ENCODE measurements at regions not wholly inside any gene's neighbourhood (a gene's known extent, or its start where the extent isn't known, plus 50 kb on each side); places are given as distances from the start of the nearest gene placed in this dataset.

DNA sequence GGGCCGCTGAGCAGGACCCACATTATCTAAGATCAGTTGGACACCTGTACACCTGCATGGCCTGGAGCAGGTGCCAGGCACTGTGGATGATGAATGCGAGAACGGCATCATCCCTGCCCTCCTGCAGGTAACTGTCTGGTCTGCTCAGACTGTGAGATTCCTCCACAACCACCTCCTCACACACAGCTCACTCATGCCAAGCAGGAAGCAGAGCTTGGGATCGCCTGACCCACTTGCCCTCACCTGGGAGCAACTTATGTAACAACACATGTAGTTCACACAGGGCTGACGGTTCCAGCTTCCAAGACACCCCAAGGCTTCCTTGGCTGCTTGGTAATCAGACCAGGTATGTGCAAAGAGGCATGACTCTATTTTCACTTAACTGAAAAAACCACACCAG, 359.2 kb downstream of the PREX1 start:
- DNase-seq (ENCODE audit: extremely low read depth, low read depth) = no peak

- DNase-seq (ENCODE audit: extremely low read depth, low read depth) = no peak
Measured at GRCh38 chr20:48467622-48468021, 360.2 kb downstream of the PREX1 start.

GRCh38 chr20:48465271-48465670, 362.5 kb downstream of the PREX1 start:
- no peak for DNase-seq (ENCODE audit: extremely low read depth, low read depth)

DNA sequence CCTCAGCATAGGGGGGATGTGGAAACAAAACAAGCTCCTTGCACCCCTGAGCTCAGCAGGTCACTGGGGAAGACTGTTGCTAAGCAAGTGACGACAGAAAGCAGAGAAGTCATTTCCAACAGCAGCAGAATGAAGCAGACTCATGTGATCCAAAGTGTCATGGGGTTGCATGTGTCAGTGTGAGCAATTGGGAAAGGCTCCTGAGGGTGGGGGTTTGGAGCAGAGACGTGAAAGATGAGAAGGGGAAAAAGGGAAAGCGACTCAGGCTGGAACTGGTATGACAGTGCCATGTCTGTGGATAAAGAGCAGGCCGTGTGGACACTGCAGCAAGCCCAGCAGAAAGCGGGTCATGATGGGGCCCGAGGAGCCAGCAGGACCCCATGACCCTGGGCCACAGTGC, 363.9 kb downstream of the PREX1 start:
- no peak for DNase-seq (ENCODE audit: extremely low read depth, low read depth)

DNA sequence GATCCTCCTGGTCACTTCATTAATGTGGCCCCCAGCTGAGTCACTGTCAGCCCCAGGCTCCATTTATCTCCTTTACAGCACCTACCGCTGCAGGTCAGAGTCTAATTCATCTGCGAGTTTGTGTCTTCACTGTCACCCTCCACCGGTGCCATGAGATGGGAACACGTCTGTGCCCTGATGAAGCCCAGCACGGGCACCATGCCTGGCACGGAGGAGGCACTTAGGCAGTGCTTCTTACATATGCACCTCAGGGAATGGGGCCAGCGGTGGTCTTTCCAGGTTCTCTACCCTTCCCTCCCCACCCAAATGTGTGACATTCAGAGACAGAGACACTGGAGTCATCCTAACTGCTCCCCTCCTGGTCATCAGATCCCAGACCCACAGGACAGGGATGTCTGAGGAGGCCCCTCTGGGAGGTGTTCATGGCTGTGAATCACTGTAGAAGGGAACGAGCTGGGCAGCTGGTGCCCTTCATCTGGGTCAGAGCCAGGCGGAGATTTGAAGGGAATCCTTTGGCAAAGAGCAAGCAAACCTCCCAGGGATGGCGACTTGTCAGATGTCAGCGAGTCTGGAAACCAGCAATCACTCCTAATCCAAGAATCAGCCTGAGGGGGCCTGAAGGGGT, 364.6 kb downstream of the PREX1 start:
- no peak for DNase-seq (ENCODE audit: extremely low read depth, low read depth)

DNA sequence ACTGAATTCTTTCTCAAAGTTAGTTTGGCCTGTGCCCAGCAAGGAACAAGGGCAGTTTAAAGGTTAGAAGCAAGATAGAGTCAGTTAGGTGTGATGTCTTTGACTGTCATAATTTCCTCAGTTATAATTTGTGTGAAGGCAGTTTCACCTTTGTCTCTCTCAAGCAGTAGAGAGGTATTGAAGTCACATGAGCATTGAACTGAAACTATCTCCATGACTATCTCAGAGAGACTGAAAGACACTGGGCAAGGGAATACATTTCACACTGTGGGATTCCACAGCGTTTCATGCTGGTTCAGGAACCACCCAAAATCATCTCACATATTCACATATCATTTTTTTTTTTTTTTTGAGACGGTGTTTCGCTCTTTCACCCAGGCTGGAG, 366.1 kb downstream of the PREX1 start:
- no peak for DNase-seq (ENCODE audit: extremely low read depth, low read depth)

DNA sequence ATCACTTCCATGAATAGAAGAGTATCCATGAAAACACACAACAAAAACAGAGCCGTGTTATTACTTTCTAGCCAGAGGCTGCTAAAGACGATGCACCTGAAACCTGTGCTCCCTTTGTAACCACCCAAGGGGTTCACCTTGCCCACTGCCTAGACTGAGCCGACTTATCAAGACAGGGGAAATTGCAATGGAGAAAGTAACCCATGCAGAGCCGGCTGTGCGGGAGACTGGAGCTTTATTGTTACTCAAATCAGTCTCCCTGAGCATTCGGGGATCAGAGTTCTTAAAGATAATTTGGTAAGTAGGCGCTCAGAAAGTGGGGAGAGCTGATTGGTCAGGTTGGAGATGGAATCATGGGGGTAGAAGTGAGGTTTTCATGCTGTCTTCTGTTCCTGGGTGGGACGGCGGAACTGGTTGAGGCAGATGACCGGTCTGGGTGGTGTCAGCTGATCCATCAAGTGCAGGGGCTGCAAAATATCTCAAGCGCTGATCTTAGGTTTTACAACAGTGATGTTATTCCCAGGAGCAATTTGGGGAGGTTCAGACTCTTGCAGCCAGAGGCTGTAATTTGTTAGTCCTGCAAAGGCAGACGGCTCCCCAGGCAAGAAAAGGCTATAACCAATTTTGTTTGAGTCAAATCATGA, 366.6 kb downstream of the PREX1 start:
- no peak for DNase-seq (ENCODE audit: extremely low read depth, low read depth)

GRCh38 chr20:48460681-48461080, 367.1 kb downstream of the PREX1 start:
- no peak for DNase-seq (ENCODE audit: extremely low read depth, low read depth)

- no peak for DNase-seq (ENCODE audit: extremely low read depth, low read depth)
Measured at GRCh38 chr20:48459722-48460395, 367.9 kb downstream of the PREX1 start.

DNA sequence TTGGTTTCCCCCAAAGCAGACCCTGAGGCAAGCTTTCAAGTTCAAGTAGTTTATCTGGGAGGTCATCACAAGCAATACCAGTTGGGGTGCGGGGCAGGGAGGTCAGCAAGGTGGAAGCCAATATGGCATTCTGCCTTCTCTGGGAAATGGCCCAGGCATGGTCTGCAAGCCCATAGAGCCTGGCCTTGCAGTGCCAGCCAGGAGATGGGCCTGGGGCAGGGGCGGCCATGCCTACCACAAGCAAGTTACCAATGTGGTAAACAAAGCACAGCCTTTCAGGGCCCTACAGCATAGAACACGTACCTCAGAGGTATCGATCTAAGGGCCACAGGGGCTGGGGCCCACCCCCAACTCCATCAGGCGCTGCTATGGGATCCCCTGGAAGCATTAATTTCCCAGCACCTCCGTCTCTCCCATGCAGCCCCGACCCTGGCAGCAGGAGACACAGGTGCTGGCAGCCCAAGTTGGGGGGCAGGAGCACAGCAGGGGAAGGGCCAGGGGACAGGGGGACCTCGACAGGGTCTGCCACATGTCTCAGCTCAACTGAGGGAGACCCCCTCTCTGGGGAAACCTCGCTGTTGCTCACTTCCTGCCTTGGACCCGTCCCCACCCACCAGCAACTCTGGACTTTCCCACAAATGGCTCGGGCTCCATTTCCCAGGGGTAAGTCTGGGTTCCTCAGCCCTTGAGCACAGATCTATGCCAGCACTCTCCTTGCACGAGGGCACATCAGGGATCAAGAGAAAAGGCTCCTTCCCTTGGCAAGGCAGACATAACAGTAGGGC, 369.0 kb downstream of the PREX1 start:
- no peak for DNase-seq (ENCODE audit: extremely low read depth, low read depth)

DNA sequence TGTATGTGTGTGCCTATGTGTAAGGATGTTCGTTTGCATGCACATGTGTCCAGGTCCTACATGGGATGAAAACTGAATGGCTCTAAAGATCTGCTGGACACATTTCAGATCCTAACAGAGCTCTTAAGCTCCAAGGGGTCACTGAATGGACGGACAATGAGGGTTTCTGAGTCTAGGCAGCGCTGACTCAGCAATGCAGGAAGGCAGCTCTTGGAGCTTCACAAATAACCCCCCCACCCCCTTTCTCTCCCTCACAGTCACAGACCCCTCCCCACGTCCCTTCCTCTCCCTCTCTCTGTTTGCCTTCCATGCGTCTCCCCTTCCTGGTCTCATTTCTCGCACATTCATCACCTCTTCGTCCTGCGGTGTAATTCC, 369.8 kb downstream of the PREX1 start:
- DNase-seq (ENCODE audit: extremely low read depth, low read depth) = no peak

DNA sequence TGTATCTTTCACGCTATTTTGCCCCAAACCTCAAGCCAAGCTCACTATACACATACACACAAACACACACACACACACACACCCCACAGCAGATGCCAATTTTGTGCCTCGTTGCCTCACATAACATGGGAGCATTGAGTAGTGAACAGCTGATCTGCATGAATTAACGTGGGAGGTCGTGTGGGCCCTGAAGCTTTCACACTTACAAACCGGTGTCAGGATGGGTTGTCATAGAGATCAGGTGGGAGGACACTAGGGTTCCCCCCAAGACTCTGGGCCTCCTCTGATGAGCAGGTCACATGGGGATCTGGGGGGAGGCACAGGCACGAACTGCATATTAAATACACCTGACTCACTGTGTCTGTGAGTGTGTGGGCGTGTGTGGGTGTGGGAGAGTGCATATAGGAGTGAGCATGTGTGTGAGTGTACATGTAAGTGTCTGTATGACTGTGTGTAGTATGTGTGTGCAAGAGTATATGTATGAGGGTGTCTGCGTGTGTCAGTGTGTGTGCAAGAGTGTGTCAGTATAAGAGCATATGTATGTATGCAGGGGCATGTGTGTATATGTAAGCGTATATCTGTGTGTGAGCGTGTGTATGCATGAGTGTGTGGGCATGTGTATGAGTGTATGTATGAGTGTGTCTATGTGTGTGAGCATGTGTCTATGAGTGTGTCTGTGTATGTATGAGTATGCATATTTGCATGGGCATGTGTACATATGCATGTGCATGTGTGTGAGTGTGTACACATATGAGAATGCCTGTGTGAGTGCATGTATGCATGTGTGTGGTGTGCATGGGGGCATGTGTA, 370.4 kb downstream of the PREX1 start:
- DNase-seq (ENCODE audit: extremely low read depth, low read depth) = no peak

GRCh38 chr20:48456366-48457192, 371.2 kb downstream of the PREX1 start:
- no peak for DNase-seq (ENCODE audit: extremely low read depth, low read depth)

DNA sequence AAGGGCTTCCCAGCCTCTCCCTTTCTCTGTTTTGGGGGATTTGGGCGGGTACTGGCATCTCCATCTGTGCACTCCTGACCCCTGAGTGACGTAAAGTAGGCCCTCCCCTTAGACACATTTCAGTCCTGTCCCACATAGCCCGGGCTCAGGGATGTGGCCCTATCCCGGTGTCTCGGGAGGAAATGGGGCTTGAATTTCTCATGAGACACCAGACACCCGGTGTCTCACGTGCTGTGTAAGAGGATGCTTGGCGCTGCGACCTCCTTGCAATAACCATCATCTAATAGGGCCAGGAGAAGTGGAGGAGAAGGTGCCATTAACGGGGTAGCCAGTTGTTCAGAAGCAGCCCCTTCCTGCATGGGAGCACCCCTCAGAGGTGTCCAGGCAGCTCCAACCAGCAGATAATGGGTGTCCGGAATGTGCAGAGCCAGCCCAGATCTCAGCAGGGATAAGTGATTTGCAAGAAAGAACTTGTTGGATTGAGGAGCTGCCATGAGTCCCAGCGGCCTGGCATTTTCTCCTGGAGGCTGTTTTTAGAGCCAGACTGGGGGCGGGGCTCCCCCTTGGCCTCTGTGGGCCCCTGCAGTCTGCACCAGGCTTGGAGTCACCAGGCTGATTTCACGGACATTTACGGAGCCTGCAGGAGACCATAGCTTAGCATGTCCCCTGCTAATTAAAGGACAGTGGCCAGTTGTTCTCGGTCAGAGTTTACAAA, 372.0 kb downstream of the PREX1 start:
- DNase-seq (ENCODE audit: extremely low read depth, low read depth) = no peak

- DNase-seq (ENCODE audit: extremely low read depth, low read depth) = no peak
Measured at GRCh38 chr20:48454671-48455490, 372.9 kb downstream of the PREX1 start.

DNA sequence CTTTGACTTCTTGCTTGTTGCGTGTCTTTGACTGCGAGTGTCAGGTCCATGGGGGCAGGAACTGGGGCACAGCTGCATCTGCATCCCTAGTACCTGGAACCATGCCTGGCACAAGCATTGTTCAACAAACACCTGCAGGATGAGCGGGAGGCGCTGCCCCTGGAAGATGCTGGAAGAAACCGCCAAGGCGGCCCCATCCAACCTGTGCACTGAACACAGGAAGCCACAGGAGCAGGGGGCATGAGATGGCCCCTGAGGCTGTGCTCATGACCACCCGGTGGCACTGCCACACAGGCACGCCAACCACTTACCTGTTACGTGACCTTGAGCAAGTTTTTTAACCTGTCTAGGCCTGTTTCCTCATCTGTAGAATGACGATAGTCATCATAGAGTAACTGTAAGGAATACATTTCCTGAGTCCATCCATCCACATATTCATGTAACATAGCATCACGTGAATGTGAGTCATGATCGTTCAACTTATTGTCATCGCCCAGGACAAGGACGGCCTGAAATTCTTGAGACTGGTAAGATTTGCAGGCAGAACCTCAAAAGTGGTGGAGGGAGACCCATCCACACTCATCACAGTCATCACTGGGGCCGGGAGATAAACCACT, 374.2 kb downstream of the PREX1 start:
- no peak for DNase-seq (ENCODE audit: extremely low read depth, low read depth)

GRCh38 chr20:48451401-48451800, 376.4 kb downstream of the PREX1 start:
- no peak for DNase-seq (ENCODE audit: extremely low read depth, low read depth)
